ENCODE measurements at regions not wholly inside any gene's neighbourhood (a gene's known extent, or its start where the extent isn't known, plus 50 kb on each side); places are given as distances from the start of the nearest gene placed in this dataset.

DNA sequence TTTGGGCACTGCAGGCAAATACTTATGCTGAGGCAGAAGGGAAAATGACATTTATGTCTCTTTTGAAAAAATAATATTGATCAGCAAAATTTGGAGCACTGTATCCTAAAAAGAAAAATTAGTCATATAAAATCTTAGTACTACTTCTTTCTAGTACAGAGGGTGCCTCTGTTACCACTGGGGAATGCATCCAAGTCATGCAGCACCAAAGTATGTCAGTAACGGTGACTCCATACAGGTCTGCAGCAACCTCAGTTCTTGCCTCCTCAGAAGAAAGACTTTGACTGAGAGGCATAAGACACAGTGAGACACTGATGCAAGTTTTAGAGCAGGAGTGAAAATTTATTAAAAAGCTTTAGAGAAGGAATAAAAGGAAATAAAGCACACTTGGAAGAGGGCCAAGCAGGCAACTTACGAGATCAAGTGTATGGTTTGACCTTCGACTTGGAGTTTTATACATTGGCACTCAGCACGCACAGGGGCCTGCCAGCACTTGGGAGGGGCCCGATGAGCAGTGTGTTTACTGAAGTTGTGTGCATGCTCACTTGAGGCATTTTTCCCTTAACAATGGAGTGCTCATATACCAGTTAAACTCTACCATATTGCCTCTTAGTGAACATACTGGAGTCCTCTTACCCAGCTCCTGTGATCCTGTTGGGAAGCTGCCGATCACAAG, 1244.8 kb downstream of the EPHA7 start:
- Histone ChIP-seq H2AFZ (ENCODE audit: low read depth, low read length) (no peak overlapping the region), H3K4me3 (ENCODE audit: low read length) (no peak overlapping the region), H3K27me3 (ENCODE audit: insufficient read depth, low read depth, low read length) (no peaks in the 10 kb centered on the region)

DNA sequence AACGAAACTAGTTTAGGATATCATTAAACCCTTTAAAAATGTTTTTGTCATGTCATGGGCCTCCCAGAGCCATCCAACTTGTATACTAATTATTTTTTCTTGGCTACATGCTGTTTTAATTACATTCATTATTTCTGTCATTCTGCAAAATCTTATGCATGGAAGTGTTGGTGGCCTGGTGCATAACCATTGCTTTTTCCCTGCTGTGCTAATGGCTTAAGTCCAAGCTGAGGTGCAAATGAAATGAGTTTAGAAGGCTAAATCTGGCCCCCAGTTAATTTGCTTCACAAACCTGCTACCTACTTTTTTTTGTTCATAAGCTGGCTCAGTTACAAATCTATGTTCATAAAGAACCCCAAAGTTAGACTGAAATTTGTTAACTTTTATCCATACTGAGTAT, 1249.9 kb downstream of the EPHA7 start:
- H3K9me3 ChIP-seq (ENCODE audit: low read length) = no peaks in the 10 kb centered on the region
- no peak overlapping the region for H2AFZ ChIP-seq (ENCODE audit: low read depth, low read length)
- H3K4me3 ChIP-seq (ENCODE audit: low read length) = no peak overlapping the region
- H4K20me1 ChIP-seq (ENCODE audit: insufficient read depth) = no peaks in the 10 kb centered on the region
- H3K9ac ChIP-seq (ENCODE audit: low read length) = no peak overlapping the region
- no peaks in the 10 kb centered on the region for H3F3A ChIP-seq (ENCODE audit: insufficient read depth, low read length, poor library complexity, severe bottlenecking)
- no peak overlapping the region for H3K27ac ChIP-seq (ENCODE audit: low read length)
- no peaks in the 10 kb centered on the region for H3K9me2 ChIP-seq (ENCODE audit: insufficient read depth, low read length)
- H3K27me3 ChIP-seq (ENCODE audit: insufficient read depth, low read depth, low read length) = no peaks in the 10 kb centered on the region
- H3K36me3 ChIP-seq (ENCODE audit: insufficient read depth, low read length) = no peaks in the 10 kb centered on the region
- TF ChIP-seq, protein P1, sequence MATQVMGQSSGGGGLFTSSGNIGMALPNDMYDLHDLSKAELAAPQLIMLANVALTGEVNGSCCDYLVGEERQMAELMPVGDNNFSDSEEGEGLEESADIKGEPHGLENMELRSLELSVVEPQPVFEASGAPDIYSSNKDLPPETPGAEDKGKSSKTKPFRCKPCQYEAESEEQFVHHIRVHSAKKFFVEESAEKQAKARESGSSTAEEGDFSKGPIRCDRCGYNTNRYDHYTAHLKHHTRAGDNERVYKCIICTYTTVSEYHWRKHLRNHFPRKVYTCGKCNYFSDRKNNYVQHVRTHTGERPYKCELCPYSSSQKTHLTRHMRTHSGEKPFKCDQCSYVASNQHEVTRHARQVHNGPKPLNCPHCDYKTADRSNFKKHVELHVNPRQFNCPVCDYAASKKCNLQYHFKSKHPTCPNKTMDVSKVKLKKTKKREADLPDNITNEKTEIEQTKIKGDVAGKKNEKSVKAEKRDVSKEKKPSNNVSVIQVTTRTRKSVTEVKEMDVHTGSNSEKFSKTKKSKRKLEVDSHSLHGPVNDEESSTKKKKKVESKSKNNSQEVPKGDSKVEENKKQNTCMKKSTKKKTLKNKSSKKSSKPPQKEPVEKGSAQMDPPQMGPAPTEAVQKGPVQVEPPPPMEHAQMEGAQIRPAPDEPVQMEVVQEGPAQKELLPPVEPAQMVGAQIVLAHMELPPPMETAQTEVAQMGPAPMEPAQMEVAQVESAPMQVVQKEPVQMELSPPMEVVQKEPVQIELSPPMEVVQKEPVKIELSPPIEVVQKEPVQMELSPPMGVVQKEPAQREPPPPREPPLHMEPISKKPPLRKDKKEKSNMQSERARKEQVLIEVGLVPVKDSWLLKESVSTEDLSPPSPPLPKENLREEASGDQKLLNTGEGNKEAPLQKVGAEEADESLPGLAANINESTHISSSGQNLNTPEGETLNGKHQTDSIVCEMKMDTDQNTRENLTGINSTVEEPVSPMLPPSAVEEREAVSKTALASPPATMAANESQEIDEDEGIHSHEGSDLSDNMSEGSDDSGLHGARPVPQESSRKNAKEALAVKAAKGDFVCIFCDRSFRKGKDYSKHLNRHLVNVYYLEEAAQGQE (IDR thresholded peaks at IDR 0.05; ENCODE audit: borderline replicate concordance) = no peak
- TF ChIP-seq SMC3 (conservative IDR thresholded peaks at IDR 0.05; ENCODE audit: poor library complexity) (no peak), RAD21 (conservative IDR thresholded peaks at IDR 0.05) (no peak), POLR2AphosphoS5 (IDR thresholded peaks at IDR 0.05) (no peak), TAF1 (IDR thresholded peaks at IDR 0.05; ENCODE audit: low read depth) (no peak), MXI1 (conservative IDR thresholded peaks at IDR 0.05; ENCODE audit: poor library complexity, severe bottlenecking) (no peak), EP300 (conservative IDR thresholded peaks at IDR 0.05; ENCODE audit: poor library complexity, severe bottlenecking) (no peak), EZH2 (IDR thresholded peaks at IDR 0.05; ENCODE audit: borderline replicate concordance, insufficient read depth, low read length, poor library complexity, severe bottlenecking) (no peak)
- TF ChIP-seq, protein P2, sequence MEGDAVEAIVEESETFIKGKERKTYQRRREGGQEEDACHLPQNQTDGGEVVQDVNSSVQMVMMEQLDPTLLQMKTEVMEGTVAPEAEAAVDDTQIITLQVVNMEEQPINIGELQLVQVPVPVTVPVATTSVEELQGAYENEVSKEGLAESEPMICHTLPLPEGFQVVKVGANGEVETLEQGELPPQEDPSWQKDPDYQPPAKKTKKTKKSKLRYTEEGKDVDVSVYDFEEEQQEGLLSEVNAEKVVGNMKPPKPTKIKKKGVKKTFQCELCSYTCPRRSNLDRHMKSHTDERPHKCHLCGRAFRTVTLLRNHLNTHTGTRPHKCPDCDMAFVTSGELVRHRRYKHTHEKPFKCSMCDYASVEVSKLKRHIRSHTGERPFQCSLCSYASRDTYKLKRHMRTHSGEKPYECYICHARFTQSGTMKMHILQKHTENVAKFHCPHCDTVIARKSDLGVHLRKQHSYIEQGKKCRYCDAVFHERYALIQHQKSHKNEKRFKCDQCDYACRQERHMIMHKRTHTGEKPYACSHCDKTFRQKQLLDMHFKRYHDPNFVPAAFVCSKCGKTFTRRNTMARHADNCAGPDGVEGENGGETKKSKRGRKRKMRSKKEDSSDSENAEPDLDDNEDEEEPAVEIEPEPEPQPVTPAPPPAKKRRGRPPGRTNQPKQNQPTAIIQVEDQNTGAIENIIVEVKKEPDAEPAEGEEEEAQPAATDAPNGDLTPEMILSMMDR (IDR thresholded peaks at IDR 0.05; ENCODE audit: poor library complexity, severe bottlenecking) = no peak
- no peaks in the 10 kb centered on the region for H3K79me2 ChIP-seq (replicated peaks; ENCODE audit: insufficient read depth, low read length)
- no peak overlapping the region for H3K4me2 ChIP-seq (ENCODE audit: low read length)

More for the DNA sequence above, 1244.8 kb downstream of the EPHA7 start:
- Histone ChIP-seq H3F3A (ENCODE audit: insufficient read depth, low read length, poor library complexity, severe bottlenecking) (no peaks in the 10 kb centered on the region), H3K27ac (ENCODE audit: low read length) (no peak overlapping the region), H3K9me2 (ENCODE audit: insufficient read depth, low read length) (no peaks in the 10 kb centered on the region), H3K9ac (ENCODE audit: low read length) (no peak overlapping the region), H3K79me2 (replicated peaks; ENCODE audit: insufficient read depth, low read length) (no peaks in the 10 kb centered on the region), H4K20me1 (ENCODE audit: insufficient read depth) (no peaks in the 10 kb centered on the region), H3K36me3 (ENCODE audit: insufficient read depth, low read length) (no peaks in the 10 kb centered on the region), H3K9me3 (ENCODE audit: low read length) (no peaks in the 10 kb centered on the region), H3K4me2 (ENCODE audit: low read length) (no peak overlapping the region)
- no peak for TF ChIP-seq EZH2 (IDR thresholded peaks at IDR 0.05; ENCODE audit: borderline replicate concordance, insufficient read depth, low read length, poor library complexity, severe bottlenecking)
- TF ChIP-seq, protein P2 (IDR thresholded peaks at IDR 0.05; ENCODE audit: poor library complexity, severe bottlenecking) = no peak
- TF ChIP-seq TAF1 (IDR thresholded peaks at IDR 0.05; ENCODE audit: low read depth) = no peak
- TF ChIP-seq MXI1 (conservative IDR thresholded peaks at IDR 0.05; ENCODE audit: poor library complexity, severe bottlenecking) = no peak
